ENCODE measurements at regions not wholly inside any gene's neighbourhood (a gene's known extent, or its start where the extent isn't known, plus 50 kb on each side); places are given as distances from the start of the nearest gene placed in this dataset.
"Not testable (repeated sequence)": the region's sequence is repeated elsewhere in the genome, so short reads cannot be mapped to it uniquely, and the experiment has no call there.

GRCh38 chr21:21831036-21831435 is 832.8 kb downstream of the NCAM2 start:
- Histone ChIP-seq H3K27me3 (ENCODE audit: control insufficient read depth, insufficient read depth, low read length) (no peaks in the 10 kb centered on the region), H3K4me1 (ENCODE audit: control insufficient read depth, insufficient read depth, low read length) (no peaks in the 10 kb centered on the region), H3K36me3 (ENCODE audit: control insufficient read depth, insufficient read depth, low read length) (no peaks in the 10 kb centered on the region), H3K27ac (ENCODE audit: low read length) (no peak overlapping the region), H3K4me3 (ENCODE audit: low read length) (no peak overlapping the region), H3K9me3 (ENCODE audit: control insufficient read depth, insufficient read depth, low read length) (peaks cover 1% of the 10 kb centered on the region; the same call in 1 of the 2 replicates)
- DNase-seq (ENCODE audit: low read depth, low spot score): no peak
- WGBS (ENCODE audit: insufficient coverage, insufficient read length): no CpG with 5 or more reads among the region's 11 CpGs

- no peak overlapping the region for H3K27ac ChIP-seq (ENCODE audit: low read length)
- H3K4me1 ChIP-seq (ENCODE audit: control insufficient read depth, insufficient read depth, low read length): no peaks in the 10 kb centered on the region
- no peak overlapping the region for H3K4me3 ChIP-seq (ENCODE audit: low read length)
- H3K9me3 ChIP-seq (ENCODE audit: control insufficient read depth, insufficient read depth, low read length): peaks cover 7% of the 10 kb centered on the region
- no CpG with 5 or more reads among the region's 1 CpG for WGBS (ENCODE audit: insufficient coverage, insufficient read length)
- no peaks in the 10 kb centered on the region for H3K36me3 ChIP-seq (ENCODE audit: control insufficient read depth, insufficient read depth, low read length)
- no peak for DNase-seq (ENCODE audit: low read depth, low spot score)
- H3K27me3 ChIP-seq (ENCODE audit: control insufficient read depth, insufficient read depth, low read length): no peaks in the 10 kb centered on the region
Measured at GRCh38 chr21:21845901-21846300, 847.7 kb downstream of the NCAM2 start.

- Histone ChIP-seq H3K9me3 (ENCODE audit: control insufficient read depth, insufficient read depth, low read length) (peaks cover 11% of the 10 kb centered on the region), H3K27ac (ENCODE audit: low read length) (no peak overlapping the region), H3K36me3 (ENCODE audit: control insufficient read depth, insufficient read depth, low read length) (no peaks in the 10 kb centered on the region), H3K4me1 (ENCODE audit: control insufficient read depth, insufficient read depth, low read length) (no peaks in the 10 kb centered on the region), H3K4me3 (ENCODE audit: low read length) (no peak overlapping the region), H3K27me3 (ENCODE audit: control insufficient read depth, insufficient read depth, low read length) (no peaks in the 10 kb centered on the region)
- DNase-seq (ENCODE audit: low read depth, low spot score): no peak
Measured at GRCh38 chr21:21851205-21851604, 853.0 kb downstream of the NCAM2 start.

- Histone ChIP-seq H3K4me1 (ENCODE audit: control insufficient read depth, insufficient read depth, low read length) (no peaks in the 10 kb centered on the region), H3K27ac (ENCODE audit: low read length) (no peak overlapping the region), H3K9me3 (ENCODE audit: control insufficient read depth, insufficient read depth, low read length) (peaks cover 11% of the 10 kb centered on the region), H3K36me3 (ENCODE audit: control insufficient read depth, insufficient read depth, low read length) (no peaks in the 10 kb centered on the region), H3K4me3 (ENCODE audit: low read length) (no peak overlapping the region), H3K27me3 (ENCODE audit: control insufficient read depth, insufficient read depth, low read length) (no peaks in the 10 kb centered on the region)
- no CpG with 5 or more reads among the region's 3 CpGs for WGBS (ENCODE audit: insufficient coverage, insufficient read length)
- no peak for DNase-seq (ENCODE audit: low read depth, low spot score)
Measured at GRCh38 chr21:21851657-21852056, 853.4 kb downstream of the NCAM2 start.

- no peaks in the 10 kb centered on the region for H3K36me3 ChIP-seq (ENCODE audit: control insufficient read depth, insufficient read depth, low read length)
- DNase-seq (ENCODE audit: low read depth, low spot score): no peak
- peaks cover 2% of the 10 kb centered on the region for H3K9me3 ChIP-seq (ENCODE audit: control insufficient read depth, insufficient read depth, low read length)
- no peaks in the 10 kb centered on the region for H3K4me1 ChIP-seq (ENCODE audit: control insufficient read depth, insufficient read depth, low read length)
- no peak overlapping the region for H3K4me3 ChIP-seq (ENCODE audit: low read length)
- no CpG with 5 or more reads among the region's 3 CpGs for WGBS (ENCODE audit: insufficient coverage, insufficient read length)
- no peaks in the 10 kb centered on the region for H3K27me3 ChIP-seq (ENCODE audit: control insufficient read depth, insufficient read depth, low read length)
- no peak overlapping the region for H3K27ac ChIP-seq (ENCODE audit: low read length)
Measured at GRCh38 chr21:21858502-21859334, 860.5 kb downstream of the NCAM2 start.

- DNase-seq (ENCODE audit: low read depth, low spot score): no peak
- Histone ChIP-seq H3K27ac (ENCODE audit: low read length) (no peak overlapping the region), H3K4me3 (ENCODE audit: low read length) (no peak overlapping the region), H3K4me1 (ENCODE audit: control insufficient read depth, insufficient read depth, low read length) (no peaks in the 10 kb centered on the region), H3K36me3 (ENCODE audit: control insufficient read depth, insufficient read depth, low read length) (no peaks in the 10 kb centered on the region), H3K9me3 (ENCODE audit: control insufficient read depth, insufficient read depth, low read length) (peaks cover 2% of the 10 kb centered on the region), H3K27me3 (ENCODE audit: control insufficient read depth, insufficient read depth, low read length) (no peaks in the 10 kb centered on the region)
- WGBS (ENCODE audit: insufficient coverage, insufficient read length): no CpG with 5 or more reads among the region's 2 CpGs
Measured at GRCh38 chr21:21860888-21861287, 862.7 kb downstream of the NCAM2 start.

GRCh38 chr21:21864321-21864840 is 866.2 kb downstream of the NCAM2 start:
- no peak overlapping the region for H3K4me3 ChIP-seq (ENCODE audit: low read length)
- no peaks in the 10 kb centered on the region for H3K4me1 ChIP-seq (ENCODE audit: control insufficient read depth, insufficient read depth, low read length)
- H3K9me3 ChIP-seq (ENCODE audit: control insufficient read depth, insufficient read depth, low read length): peaks cover 2% of the 10 kb centered on the region
- DNase-seq (ENCODE audit: low read depth, low spot score): no peak
- no peaks in the 10 kb centered on the region for H3K27me3 ChIP-seq (ENCODE audit: control insufficient read depth, insufficient read depth, low read length)
- no peaks in the 10 kb centered on the region for H3K36me3 ChIP-seq (ENCODE audit: control insufficient read depth, insufficient read depth, low read length)
- no peak overlapping the region for H3K27ac ChIP-seq (ENCODE audit: low read length)
- no CpG with 5 or more reads among the region's 4 CpGs for WGBS (ENCODE audit: insufficient coverage, insufficient read length)

- H3K27ac ChIP-seq (ENCODE audit: low read length): no peak overlapping the region
- no peaks in the 10 kb centered on the region; the same call in 1 of the 2 replicates for H3K9me3 ChIP-seq (ENCODE audit: control insufficient read depth, insufficient read depth, low read length)
- no CpG with 5 or more reads among the region's 2 CpGs for WGBS (ENCODE audit: insufficient coverage, insufficient read length)
- H3K4me1 ChIP-seq (ENCODE audit: control insufficient read depth, insufficient read depth, low read length): no peaks in the 10 kb centered on the region
- H3K27me3 ChIP-seq (ENCODE audit: control insufficient read depth, insufficient read depth, low read length): no peaks in the 10 kb centered on the region
- no peaks in the 10 kb centered on the region for H3K36me3 ChIP-seq (ENCODE audit: control insufficient read depth, insufficient read depth, low read length)
- H3K4me3 ChIP-seq (ENCODE audit: low read length): no peak overlapping the region
- DNase-seq (ENCODE audit: low read depth, low spot score): no peak
Measured at GRCh38 chr21:21897275-21897883, 899.2 kb downstream of the NCAM2 start.

- H3K9me3 ChIP-seq (ENCODE audit: control insufficient read depth, insufficient read depth, low read length): no peaks in the 10 kb centered on the region; the same call in 1 of the 2 replicates
- H3K4me3 ChIP-seq (ENCODE audit: low read length): no peak overlapping the region
- no peaks in the 10 kb centered on the region for H3K36me3 ChIP-seq (ENCODE audit: control insufficient read depth, insufficient read depth, low read length)
- H3K27ac ChIP-seq (ENCODE audit: low read length): no peak overlapping the region
- no peaks in the 10 kb centered on the region for H3K27me3 ChIP-seq (ENCODE audit: control insufficient read depth, insufficient read depth, low read length)
- no CpG with 5 or more reads among the region's 1 CpG for WGBS (ENCODE audit: insufficient coverage, insufficient read length)
- no peak for DNase-seq (ENCODE audit: low read depth, low spot score)
- no peaks in the 10 kb centered on the region for H3K4me1 ChIP-seq (ENCODE audit: control insufficient read depth, insufficient read depth, low read length)
Measured at GRCh38 chr21:21898801-21899200, 900.6 kb downstream of the NCAM2 start.

- not testable (repeated sequence) for H3K27ac ChIP-seq (ENCODE audit: low read length); H3K36me3 ChIP-seq (ENCODE audit: control insufficient read depth, insufficient read depth, low read length); H3K9me3 ChIP-seq (ENCODE audit: control insufficient read depth, insufficient read depth, low read length); H3K4me3 ChIP-seq (ENCODE audit: low read length); H3K4me1 ChIP-seq (ENCODE audit: control insufficient read depth, insufficient read depth, low read length); DNase-seq (ENCODE audit: low read depth, low spot score); H3K27me3 ChIP-seq (ENCODE audit: control insufficient read depth, insufficient read depth, low read length)
- no CpG with 5 or more reads among the region's 28 CpGs for WGBS (ENCODE audit: insufficient coverage, insufficient read length)
Measured at GRCh38 chr21:21902416-21902815, 904.2 kb downstream of the NCAM2 start.

Measured in iPS DF 6.9 (cell line).